ENCODE measurements at regions not wholly inside any gene's neighbourhood (a gene's known extent, or its start where the extent isn't known, plus 50 kb on each side); places are given as distances from the start of the nearest gene placed in this dataset.

DNA sequence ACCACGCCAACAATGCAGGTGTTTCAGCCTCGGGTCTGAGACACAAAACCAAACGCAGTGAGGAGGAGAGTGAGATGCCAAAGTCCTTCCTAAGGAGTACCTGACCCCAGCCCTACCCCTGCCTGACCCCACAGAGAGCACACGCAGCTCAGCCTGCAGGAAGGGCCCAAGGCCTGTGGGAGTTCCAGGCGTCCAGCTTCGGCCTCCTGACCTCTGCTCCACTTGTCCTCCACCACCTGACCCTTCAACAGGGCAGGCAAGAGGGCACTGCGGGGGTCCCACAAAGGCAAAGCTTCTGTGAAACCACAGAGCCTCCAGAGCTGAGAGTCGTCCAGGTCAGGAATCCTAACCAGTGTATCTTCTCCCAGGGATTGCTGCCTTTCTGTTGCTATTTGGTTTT lies 122.0 kb upstream of the PPP2R2D start:
- RAD21 ChIA-PET (ENCODE audit: unreplicated experiment), result no interaction called here
- TF ChIP-seq YY1 (IDR thresholded peaks at IDR 0.05; ENCODE audit: low read depth, low read length), result no peak
- TF ChIP-seq, protein P1, sequence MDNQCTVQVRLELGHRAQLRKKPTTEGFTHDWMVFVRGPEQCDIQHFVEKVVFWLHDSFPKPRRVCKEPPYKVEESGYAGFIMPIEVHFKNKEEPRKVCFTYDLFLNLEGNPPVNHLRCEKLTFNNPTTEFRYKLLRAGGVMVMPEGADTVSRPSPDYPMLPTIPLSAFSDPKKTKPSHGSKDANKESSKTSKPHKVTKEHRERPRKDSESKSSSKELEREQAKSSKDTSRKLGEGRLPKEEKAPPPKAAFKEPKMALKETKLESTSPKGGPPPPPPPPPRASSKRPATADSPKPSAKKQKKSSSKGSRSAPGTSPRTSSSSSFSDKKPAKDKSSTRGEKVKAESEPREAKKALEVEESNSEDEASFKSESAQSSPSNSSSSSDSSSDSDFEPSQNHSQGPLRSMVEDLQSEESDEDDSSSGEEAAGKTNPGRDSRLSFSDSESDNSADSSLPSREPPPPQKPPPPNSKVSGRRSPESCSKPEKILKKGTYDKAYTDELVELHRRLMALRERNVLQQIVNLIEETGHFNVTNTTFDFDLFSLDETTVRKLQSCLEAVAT (IDR thresholded peaks at IDR 0.05), result no peak
- TF ChIP-seq FOXM1 (IDR thresholded peaks at IDR 0.05; ENCODE audit: low read depth, low read length), result no peak
- TF ChIP-seq, protein P2, sequence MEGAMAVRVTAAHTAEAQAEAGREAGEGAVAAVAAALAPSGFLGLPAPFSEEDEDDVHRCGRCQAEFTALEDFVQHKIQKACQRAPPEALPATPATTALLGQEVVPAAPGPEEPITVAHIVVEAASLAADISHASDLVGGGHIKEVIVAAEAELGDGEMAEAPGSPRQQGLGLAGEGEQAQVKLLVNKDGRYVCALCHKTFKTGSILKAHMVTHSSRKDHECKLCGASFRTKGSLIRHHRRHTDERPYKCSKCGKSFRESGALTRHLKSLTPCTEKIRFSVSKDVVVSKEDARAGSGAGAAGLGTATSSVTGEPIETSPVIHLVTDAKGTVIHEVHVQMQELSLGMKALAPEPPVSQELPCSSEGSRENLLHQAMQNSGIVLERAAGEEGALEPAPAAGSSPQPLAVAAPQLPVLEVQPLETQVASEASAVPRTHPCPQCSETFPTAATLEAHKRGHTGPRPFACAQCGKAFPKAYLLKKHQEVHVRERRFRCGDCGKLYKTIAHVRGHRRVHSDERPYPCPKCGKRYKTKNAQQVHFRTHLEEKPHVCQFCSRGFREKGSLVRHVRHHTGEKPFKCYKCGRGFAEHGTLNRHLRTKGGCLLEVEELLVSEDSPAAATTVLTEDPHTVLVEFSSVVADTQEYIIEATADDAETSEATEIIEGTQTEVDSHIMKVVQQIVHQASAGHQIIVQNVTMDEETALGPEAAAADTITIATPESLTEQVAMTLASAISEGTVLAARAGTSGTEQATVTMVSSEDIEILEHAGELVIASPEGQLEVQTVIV (IDR thresholded peaks at IDR 0.05; ENCODE audit: borderline replicate concordance, partially characterized antibody), result no peak
- no peak for TF ChIP-seq PAX5 (IDR thresholded peaks at IDR 0.05; ENCODE audit: borderline replicate concordance, low read depth, low read length)
- no peak for TF ChIP-seq NFIC (IDR thresholded peaks at IDR 0.05; ENCODE audit: low read depth, low read length)
- TF ChIP-seq, protein P3, sequence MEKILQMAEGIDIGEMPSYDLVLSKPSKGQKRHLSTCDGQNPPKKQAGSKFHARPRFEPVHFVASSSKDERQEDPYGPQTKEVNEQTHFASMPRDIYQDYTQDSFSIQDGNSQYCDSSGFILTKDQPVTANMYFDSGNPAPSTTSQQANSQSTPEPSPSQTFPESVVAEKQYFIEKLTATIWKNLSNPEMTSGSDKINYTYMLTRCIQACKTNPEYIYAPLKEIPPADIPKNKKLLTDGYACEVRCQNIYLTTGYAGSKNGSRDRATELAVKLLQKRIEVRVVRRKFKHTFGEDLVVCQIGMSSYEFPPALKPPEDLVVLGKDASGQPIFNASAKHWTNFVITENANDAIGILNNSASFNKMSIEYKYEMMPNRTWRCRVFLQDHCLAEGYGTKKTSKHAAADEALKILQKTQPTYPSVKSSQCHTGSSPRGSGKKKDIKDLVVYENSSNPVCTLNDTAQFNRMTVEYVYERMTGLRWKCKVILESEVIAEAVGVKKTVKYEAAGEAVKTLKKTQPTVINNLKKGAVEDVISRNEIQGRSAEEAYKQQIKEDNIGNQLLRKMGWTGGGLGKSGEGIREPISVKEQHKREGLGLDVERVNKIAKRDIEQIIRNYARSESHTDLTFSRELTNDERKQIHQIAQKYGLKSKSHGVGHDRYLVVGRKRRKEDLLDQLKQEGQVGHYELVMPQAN (conservative IDR thresholded peaks at IDR 0.05), result no peak
- TF ChIP-seq, protein P4, sequence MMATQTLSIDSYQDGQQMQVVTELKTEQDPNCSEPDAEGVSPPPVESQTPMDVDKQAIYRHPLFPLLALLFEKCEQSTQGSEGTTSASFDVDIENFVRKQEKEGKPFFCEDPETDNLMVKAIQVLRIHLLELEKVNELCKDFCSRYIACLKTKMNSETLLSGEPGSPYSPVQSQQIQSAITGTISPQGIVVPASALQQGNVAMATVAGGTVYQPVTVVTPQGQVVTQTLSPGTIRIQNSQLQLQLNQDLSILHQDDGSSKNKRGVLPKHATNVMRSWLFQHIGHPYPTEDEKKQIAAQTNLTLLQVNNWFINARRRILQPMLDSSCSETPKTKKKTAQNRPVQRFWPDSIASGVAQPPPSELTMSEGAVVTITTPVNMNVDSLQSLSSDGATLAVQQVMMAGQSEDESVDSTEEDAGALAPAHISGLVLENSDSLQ (IDR thresholded peaks at IDR 0.05), result no peak
- TF ChIP-seq RUNX3 (IDR thresholded peaks at IDR 0.05; ENCODE audit: low read length), result no peak
- TF ChIP-seq, protein P5, sequence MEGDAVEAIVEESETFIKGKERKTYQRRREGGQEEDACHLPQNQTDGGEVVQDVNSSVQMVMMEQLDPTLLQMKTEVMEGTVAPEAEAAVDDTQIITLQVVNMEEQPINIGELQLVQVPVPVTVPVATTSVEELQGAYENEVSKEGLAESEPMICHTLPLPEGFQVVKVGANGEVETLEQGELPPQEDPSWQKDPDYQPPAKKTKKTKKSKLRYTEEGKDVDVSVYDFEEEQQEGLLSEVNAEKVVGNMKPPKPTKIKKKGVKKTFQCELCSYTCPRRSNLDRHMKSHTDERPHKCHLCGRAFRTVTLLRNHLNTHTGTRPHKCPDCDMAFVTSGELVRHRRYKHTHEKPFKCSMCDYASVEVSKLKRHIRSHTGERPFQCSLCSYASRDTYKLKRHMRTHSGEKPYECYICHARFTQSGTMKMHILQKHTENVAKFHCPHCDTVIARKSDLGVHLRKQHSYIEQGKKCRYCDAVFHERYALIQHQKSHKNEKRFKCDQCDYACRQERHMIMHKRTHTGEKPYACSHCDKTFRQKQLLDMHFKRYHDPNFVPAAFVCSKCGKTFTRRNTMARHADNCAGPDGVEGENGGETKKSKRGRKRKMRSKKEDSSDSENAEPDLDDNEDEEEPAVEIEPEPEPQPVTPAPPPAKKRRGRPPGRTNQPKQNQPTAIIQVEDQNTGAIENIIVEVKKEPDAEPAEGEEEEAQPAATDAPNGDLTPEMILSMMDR (IDR thresholded peaks at IDR 0.05 in 2 of 3, conservative IDR thresholded peaks at IDR 0.05 in 1 of 3; ENCODE audit: control insufficient read depth in 2 of 3, extremely low read depth in 1 of 3, insufficient read depth in 1 of 3, low read depth in 3 of 3, low read length in 3 of 3), result no peak
- no peak for TF ChIP-seq TAF1 (IDR thresholded peaks at IDR 0.05; ENCODE audit: borderline replicate concordance, low read depth, low read length)
- no peak for TF ChIP-seq SMARCA5 (IDR thresholded peaks at IDR 0.05)
- TF ChIP-seq, protein P6, sequence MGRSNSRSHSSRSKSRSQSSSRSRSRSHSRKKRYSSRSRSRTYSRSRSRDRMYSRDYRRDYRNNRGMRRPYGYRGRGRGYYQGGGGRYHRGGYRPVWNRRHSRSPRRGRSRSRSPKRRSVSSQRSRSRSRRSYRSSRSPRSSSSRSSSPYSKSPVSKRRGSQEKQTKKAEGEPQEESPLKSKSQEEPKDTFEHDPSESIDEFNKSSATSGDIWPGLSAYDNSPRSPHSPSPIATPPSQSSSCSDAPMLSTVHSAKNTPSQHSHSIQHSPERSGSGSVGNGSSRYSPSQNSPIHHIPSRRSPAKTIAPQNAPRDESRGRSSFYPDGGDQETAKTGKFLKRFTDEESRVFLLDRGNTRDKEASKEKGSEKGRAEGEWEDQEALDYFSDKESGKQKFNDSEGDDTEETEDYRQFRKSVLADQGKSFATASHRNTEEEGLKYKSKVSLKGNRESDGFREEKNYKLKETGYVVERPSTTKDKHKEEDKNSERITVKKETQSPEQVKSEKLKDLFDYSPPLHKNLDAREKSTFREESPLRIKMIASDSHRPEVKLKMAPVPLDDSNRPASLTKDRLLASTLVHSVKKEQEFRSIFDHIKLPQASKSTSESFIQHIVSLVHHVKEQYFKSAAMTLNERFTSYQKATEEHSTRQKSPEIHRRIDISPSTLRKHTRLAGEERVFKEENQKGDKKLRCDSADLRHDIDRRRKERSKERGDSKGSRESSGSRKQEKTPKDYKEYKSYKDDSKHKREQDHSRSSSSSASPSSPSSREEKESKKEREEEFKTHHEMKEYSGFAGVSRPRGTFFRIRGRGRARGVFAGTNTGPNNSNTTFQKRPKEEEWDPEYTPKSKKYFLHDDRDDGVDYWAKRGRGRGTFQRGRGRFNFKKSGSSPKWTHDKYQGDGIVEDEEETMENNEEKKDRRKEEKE (IDR thresholded peaks at IDR 0.05), result no peak

More for the DNA sequence above, 122.0 kb upstream of the PPP2R2D start:
- POLR2A ChIA-PET, result no interaction called here
- H3K9ac ChIP-seq (ENCODE audit: control insufficient read depth, insufficient read depth, low read length), result no peak overlapping the region
- no peak overlapping the region for H2AFZ ChIP-seq (ENCODE audit: control insufficient read depth, low read depth, low read length)
- H3K9me3 ChIP-seq (replicated peaks; ENCODE audit: control insufficient read depth, insufficient read depth, low read length), result peaks cover 9% of the 10 kb centered on the region; the same call in 1 of the 3 replicates
- H3K36me3 ChIP-seq (ENCODE audit: control insufficient read depth in 2 of 2, insufficient read depth in 2 of 2, low read length in 1 of 2), result no peaks in the 10 kb centered on the region
- in situ Hi-C loops (cut with MboI) (no loop called here), intact Hi-C loops (cut with micrococcal nuclease; ENCODE audit: unreplicated experiment) (no loop called here)
- no peaks in the 10 kb centered on the region for H3K27me3 ChIP-seq (replicated peaks in 1 of 2; ENCODE audit: control insufficient read depth in 2 of 2, insufficient read depth in 2 of 2, low read length in 1 of 2)
- CTCF ChIA-PET, result no interaction called here
- FAIRE-seq (no peak), DNase-seq (ENCODE audit: low read depth, low spot score) (no peak), ATAC-seq (no peak)
- 18% methylated on average over 8 of the region's 8 CpGs for WGBS (ENCODE audit: insufficient coverage, insufficient replicate concordance, low lambda C conversion rate, missing lambda C conversion rate)
- H4K20me1 ChIP-seq (ENCODE audit: control insufficient read depth, insufficient read depth), result no peaks in the 10 kb centered on the region
- SMC1A ChIA-PET (ENCODE audit: uncharacterized antibody, unreplicated experiment), result no interaction called here
- H3K4me1 ChIP-seq (ENCODE audit: control insufficient read depth, insufficient read depth, low read length), result no peaks in the 10 kb centered on the region
- H3K79me2 ChIP-seq (ENCODE audit: control insufficient read depth, insufficient read depth, low read length), result no peaks in the 10 kb centered on the region
- H3K27ac ChIP-seq (ENCODE audit: control insufficient read depth, insufficient read depth), result no peak overlapping the region
- no peak overlapping the region for H3K4me3 ChIP-seq
- no peak overlapping the region for H3K4me2 ChIP-seq (ENCODE audit: control insufficient read depth, insufficient read depth)
- BruUV-seq (replicated peaks), result no TSS peak
